ENCODE measurements at regions not wholly inside any gene's neighbourhood (a gene's known extent, or its start where the extent isn't known, plus 50 kb on each side); places are given as distances from the start of the nearest gene placed in this dataset.

DNA sequence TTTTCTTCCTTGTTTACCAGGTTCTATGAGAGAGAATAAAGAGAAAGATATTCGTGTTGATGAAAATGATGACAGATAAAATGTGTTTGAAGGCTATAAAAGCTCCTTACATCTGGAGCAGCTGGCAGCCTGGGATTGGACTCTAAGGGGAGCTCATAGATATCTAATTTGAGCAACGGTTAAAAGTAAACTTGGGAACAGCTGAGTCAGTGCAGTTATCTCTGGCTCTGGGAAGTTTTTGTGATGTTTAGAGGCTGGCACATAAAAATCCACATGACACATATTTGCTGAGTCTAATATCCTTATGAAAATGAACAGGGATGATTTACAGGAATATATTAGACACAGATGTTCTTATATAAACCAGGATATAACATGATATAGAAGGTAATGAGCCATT lies 331.8 kb upstream of the TENM3 start:
- no peak for TF ChIP-seq POLR2A (IDR thresholded peaks at IDR 0.05)
- TF ChIP-seq, protein P1, sequence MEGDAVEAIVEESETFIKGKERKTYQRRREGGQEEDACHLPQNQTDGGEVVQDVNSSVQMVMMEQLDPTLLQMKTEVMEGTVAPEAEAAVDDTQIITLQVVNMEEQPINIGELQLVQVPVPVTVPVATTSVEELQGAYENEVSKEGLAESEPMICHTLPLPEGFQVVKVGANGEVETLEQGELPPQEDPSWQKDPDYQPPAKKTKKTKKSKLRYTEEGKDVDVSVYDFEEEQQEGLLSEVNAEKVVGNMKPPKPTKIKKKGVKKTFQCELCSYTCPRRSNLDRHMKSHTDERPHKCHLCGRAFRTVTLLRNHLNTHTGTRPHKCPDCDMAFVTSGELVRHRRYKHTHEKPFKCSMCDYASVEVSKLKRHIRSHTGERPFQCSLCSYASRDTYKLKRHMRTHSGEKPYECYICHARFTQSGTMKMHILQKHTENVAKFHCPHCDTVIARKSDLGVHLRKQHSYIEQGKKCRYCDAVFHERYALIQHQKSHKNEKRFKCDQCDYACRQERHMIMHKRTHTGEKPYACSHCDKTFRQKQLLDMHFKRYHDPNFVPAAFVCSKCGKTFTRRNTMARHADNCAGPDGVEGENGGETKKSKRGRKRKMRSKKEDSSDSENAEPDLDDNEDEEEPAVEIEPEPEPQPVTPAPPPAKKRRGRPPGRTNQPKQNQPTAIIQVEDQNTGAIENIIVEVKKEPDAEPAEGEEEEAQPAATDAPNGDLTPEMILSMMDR (IDR thresholded peaks at IDR 0.05 in 8 of 11, conservative IDR thresholded peaks at IDR 0.05 in 3 of 11) = no peak
- no peak for TF ChIP-seq POLR2AphosphoS5 (IDR thresholded peaks at IDR 0.05)
- 50 to 61% (median 53%) methylated on average over 2 of the region's 2 CpGs for WGBS, 5 donors
- intact Hi-C loops (cut with DNase I; ENCODE audit: low total_unique reads) = no loop called here

DNA sequence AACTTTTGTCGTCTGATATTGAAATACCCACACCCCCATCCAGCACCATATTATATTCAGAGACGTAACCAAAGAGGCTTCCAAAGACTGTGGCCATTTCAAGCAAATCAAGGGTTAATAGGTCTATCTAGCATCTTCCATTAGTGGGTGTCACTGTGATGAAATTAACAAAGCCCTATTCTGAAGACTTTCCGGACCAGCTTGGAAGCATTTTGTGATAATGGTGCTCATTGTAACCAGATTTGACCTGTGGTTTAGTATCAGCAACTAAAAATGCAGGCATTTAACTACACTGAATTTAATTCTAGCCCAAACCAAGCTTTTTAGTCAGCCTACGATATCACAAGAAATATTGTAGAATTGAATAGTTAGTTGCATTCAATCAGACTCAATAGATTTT lies 309.7 kb upstream of the TENM3 start:
- no peaks in the 10 kb centered on the region for H3K27me3 ChIP-seq (replicated peaks in 1 of 7)
- DNase-seq = no peak
- H3K9me3 ChIP-seq = peaks cover 0 to 27% (median 9%) of the 10 kb centered on the region in 8 donors
- no peaks in the 10 kb centered on the region for H3K36me3 ChIP-seq
- no peak overlapping the region for H3K4me3 ChIP-seq
- 83 to 89% (median 88%) methylated on average over 4 of the region's 4 CpGs for WGBS, 5 donors
- H3K27ac ChIP-seq = no peak overlapping the region
- no peaks in the 10 kb centered on the region for H3K4me1 ChIP-seq
- intact Hi-C loops (cut with DNase I; ENCODE audit: low total_unique reads) = no loop called here
- no peak for TF ChIP-seq POLR2AphosphoS5 (IDR thresholded peaks at IDR 0.05)
- TF ChIP-seq, protein P1 (IDR thresholded peaks at IDR 0.05 in 8 of 11, conservative IDR thresholded peaks at IDR 0.05 in 3 of 11) = no peak
- no peak for TF ChIP-seq POLR2A (IDR thresholded peaks at IDR 0.05)

More for the DNA sequence above, 331.8 kb upstream of the TENM3 start:
- no peak overlapping the region for H3K27ac ChIP-seq
- no peaks in the 10 kb centered on the region for H3K27me3 ChIP-seq (replicated peaks in 1 of 7)
- H3K4me3 ChIP-seq = no peak overlapping the region
- no peaks in the 10 kb centered on the region for H3K4me1 ChIP-seq
- no peak for DNase-seq
- no peaks in the 10 kb centered on the region for H3K36me3 ChIP-seq
- peaks cover 0 to 35% (median 12%) of the 10 kb centered on the region in 8 donors for H3K9me3 ChIP-seq

DNA sequence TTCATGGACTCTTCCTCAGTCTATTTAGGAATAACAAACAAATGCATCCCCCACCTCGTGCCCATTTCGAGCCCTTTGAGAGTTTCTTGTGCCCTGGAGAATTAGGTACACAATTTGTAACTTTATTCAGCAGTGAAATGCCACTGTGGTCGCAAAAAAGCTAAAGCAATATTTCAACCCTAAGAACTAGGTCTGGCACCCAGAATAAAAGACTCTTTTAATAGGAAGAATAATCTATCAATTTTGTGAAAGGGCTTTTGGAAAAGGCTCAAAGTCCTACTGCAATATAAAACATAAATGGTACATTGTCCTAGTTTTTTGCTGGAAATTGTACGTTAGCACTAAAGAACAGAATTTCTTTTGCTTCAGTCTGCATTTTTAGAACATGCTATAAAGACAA lies 304.6 kb upstream of the TENM3 start:
- no peak for DNase-seq

DNA sequence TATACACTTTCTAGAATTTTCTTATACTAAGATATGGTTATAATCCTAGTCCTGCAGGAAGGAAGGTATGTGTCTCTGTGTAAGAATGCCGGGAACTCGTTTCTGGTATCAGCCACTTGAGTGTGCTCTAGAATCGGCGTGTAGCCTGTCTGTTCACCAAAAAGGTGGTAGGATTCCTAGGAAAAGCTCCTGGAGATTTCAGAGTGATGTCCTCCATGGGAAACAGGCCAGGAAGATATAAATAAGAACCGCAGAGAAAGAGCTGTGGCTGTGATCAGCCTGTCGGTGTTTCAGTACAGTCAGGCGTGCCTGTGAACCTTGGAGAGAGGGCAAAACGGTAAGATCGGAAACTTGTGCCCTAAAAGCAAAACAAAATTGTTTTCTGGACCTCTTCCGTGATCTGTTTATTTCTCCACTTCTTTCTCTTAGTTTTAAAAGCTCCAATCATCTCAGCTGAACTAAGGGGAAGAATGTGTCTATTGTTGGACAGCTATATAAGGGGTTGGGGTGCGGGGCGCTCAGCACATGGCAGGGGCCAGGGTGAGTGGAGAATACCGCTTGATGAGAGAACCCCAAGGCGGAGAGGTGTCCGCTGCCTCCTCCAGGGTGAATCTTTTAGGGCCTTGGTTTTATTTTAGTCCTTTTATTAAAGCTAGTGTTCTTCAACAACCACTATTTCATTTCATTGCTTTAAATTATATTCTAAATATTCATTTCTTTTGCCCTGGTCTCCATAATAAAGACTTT lies 303.8 kb upstream of the TENM3 start:
- DNase-seq = no peak
- 80 to 85% (median 84%) methylated on average over 15 of the region's 15 CpGs for WGBS, 5 donors
- intact Hi-C loops (cut with DNase I; ENCODE audit: low total_unique reads) = no loop called here

More for the DNA sequence above, 304.6 kb upstream of the TENM3 start:
- Histone ChIP-seq H3K4me3 (no peak overlapping the region), H3K9me3 (no peaks in the 10 kb centered on the region), H3K27me3 (replicated peaks in 1 of 7) (no peaks in the 10 kb centered on the region), H3K4me1 (no peaks in the 10 kb centered on the region), H3K27ac (no peak overlapping the region), H3K36me3 (no peaks in the 10 kb centered on the region)
- WGBS, 5 donors = 74 to 82% (median 76%) methylated on average over 4 of the region's 4 CpGs
- intact Hi-C loops (cut with DNase I; ENCODE audit: low total_unique reads) = no loop called here
- no peak for TF ChIP-seq POLR2AphosphoS5 (IDR thresholded peaks at IDR 0.05)
- TF ChIP-seq, protein P1 (IDR thresholded peaks at IDR 0.05 in 8 of 11, conservative IDR thresholded peaks at IDR 0.05 in 3 of 11) = no peak
- no peak for TF ChIP-seq POLR2A (IDR thresholded peaks at IDR 0.05)

More for the DNA sequence above, 303.8 kb upstream of the TENM3 start:
- H3K4me3 ChIP-seq = no peak overlapping the region
- H3K36me3 ChIP-seq = no peaks in the 10 kb centered on the region
- TF ChIP-seq, protein P1 (IDR thresholded peaks at IDR 0.05 in 8 of 11, conservative IDR thresholded peaks at IDR 0.05 in 3 of 11) = no peak
- TF ChIP-seq POLR2AphosphoS5 (IDR thresholded peaks at IDR 0.05) = no peak
- TF ChIP-seq POLR2A (IDR thresholded peaks at IDR 0.05) = no peak
- H3K27ac ChIP-seq = no peak overlapping the region
- H3K27me3 ChIP-seq (replicated peaks in 1 of 7) = no peaks in the 10 kb centered on the region
- H3K4me1 ChIP-seq = no peaks in the 10 kb centered on the region
- no peaks in the 10 kb centered on the region for H3K9me3 ChIP-seq
